GM12874 (cell line): ENCODE measurements at regions not wholly inside any gene's neighbourhood (a gene's known extent, or its start where the extent isn't known, plus 50 kb on each side); places are given as distances from the start of the nearest gene placed in this dataset.

ENCODE experiments used
- CTCF ChIP-seq: IDR thresholded peaks from 2 replicates; pipeline ENCODE4 v1.5.1; 2011; ENCODE audit warnings: low read depth, mild to moderate bottlenecking, control low read depth, low read length, moderate library complexity; ENCODE audit not compliant: insufficient read depth

GRCh38 chr2:182628916-182629315 lies 87.1 kb upstream of the DNAJC10 start:
- no peak for TF ChIP-seq CTCF

- no peak for TF ChIP-seq CTCF
These were observed 85.8 kb upstream of the DNAJC10 start for GRCh38 chr2:182630207-182630606.

GRCh38 chr2:182631299-182631698 lies 84.8 kb upstream of the DNAJC10 start:
- no peak for TF ChIP-seq CTCF

GRCh38 chr2:182634386-182634785 lies 81.7 kb upstream of the DNAJC10 start:
- TF ChIP-seq CTCF = no peak

GRCh38 chr2:182636699-182637098 lies 79.4 kb upstream of the DNAJC10 start:
- TF ChIP-seq CTCF = no peak

- no peak for TF ChIP-seq CTCF
These were observed 77.4 kb upstream of the DNAJC10 start for GRCh38 chr2:182638667-182639066.

- no peak for TF ChIP-seq CTCF
These were observed 76.1 kb upstream of the DNAJC10 start for GRCh38 chr2:182639971-182640370.

GRCh38 chr2:182642328-182642727 lies 73.7 kb upstream of the DNAJC10 start:
- no peak for TF ChIP-seq CTCF
